IgD-negative memory B cell (primary cell): ENCODE measurements at regions not wholly inside any gene's neighbourhood (a gene's known extent, or its start where the extent isn't known, plus 50 kb on each side); places are given as distances from the start of the nearest gene placed in this dataset.
"Not testable (repeated sequence)": the region's sequence is repeated elsewhere in the genome, so short reads cannot be mapped to it uniquely, and the experiment has no call there.

ENCODE experiments used
- H3K27ac Mint-ChIP-seq, 3 donors: one replicate each; pipeline ENCODE4 v1.8.0; 2020 to 2022; ENCODE audit warnings: mild to moderate bottlenecking in 3 of 3, mixed read lengths in 3 of 3, moderate library complexity in 1 of 3
- H3K27me3 Mint-ChIP-seq: one replicate; pipeline ENCODE4 v1.8.0; 2021; ENCODE audit warnings: mixed read lengths
- H3K36me3 Mint-ChIP-seq: one replicate; pipeline ENCODE4 v1.8.0; 2020; ENCODE audit warnings: mild to moderate bottlenecking, mixed read lengths
- H3K4me1 Mint-ChIP-seq, 3 donors: one replicate each; pipeline ENCODE4 v1.8.0; 2020 to 2022; ENCODE audit warnings: mixed read lengths in 3 of 3, mild to moderate bottlenecking in 1 of 3
- H3K4me3 Mint-ChIP-seq, 4 donors: one replicate each; pipeline ENCODE4 v1.8.0; 2020 to 2022; ENCODE audit warnings: mild to moderate bottlenecking in 4 of 4, mixed read lengths in 4 of 4, moderate library complexity in 3 of 4
- H3K9me3 Mint-ChIP-seq, 3 donors: one replicate each; pipeline ENCODE4 v1.8.0; 2020 to 2021; ENCODE audit warnings: mixed read lengths in 3 of 3, mild to moderate bottlenecking in 1 of 3

- H3K27me3 Mint-ChIP-seq = peaks cover 1% of the 10 kb centered on the region
- no peaks in the 10 kb centered on the region for H3K4me1 Mint-ChIP-seq
- peaks cover 0 to 10% (median 3%) of the 10 kb centered on the region in 3 donors for H3K9me3 Mint-ChIP-seq
- peak overlapping the region in 1 of 3 donors; percentile 16 for H3K27ac Mint-ChIP-seq
- H3K4me3 Mint-ChIP-seq = no peak overlapping the region
- H3K36me3 Mint-ChIP-seq = no peaks in the 10 kb centered on the region
These were observed 789.6 kb upstream of the SLC8A1 start for GRCh38 chr2:41241325-41242000.

DNA sequence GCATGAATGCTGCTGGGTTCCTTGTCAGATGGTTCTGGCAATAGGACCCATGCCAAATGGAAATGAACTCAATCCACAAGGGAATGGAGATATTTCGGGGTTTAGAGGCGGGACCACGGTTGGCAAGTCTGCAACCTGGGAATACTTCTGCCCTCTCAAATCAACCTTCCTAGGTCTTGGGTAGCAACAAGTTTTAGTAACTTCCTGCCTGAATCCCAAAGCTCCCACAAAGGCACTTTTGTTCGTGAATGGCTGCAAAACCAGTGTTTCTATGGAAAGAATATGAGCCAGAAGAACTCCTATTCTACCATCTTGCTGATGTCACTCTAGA lies 790.1 kb upstream of the SLC8A1 start:
- H3K4me3 Mint-ChIP-seq = no peak overlapping the region
- no peaks in the 10 kb centered on the region for H3K36me3 Mint-ChIP-seq
- H3K4me1 Mint-ChIP-seq = no peaks in the 10 kb centered on the region
- peaks cover 0 to 10% (median 4%) of the 10 kb centered on the region in 3 donors for H3K9me3 Mint-ChIP-seq
- H3K27me3 Mint-ChIP-seq = peaks cover 1% of the 10 kb centered on the region
- no peak overlapping the region for H3K27ac Mint-ChIP-seq

GRCh38 chr2:41267929-41268659 lies 779.7 kb upstream of the PKDCC start:
- H3K4me1 Mint-ChIP-seq = no peaks in the 10 kb centered on the region
- peaks cover 0 to 11% (median 3%) of the 10 kb centered on the region in 3 donors for H3K9me3 Mint-ChIP-seq
- H3K4me3 Mint-ChIP-seq = no peak overlapping the region
- H3K27ac Mint-ChIP-seq = no peak overlapping the region
- H3K36me3 Mint-ChIP-seq = no peaks in the 10 kb centered on the region
- H3K27me3 Mint-ChIP-seq = no peaks in the 10 kb centered on the region

DNA sequence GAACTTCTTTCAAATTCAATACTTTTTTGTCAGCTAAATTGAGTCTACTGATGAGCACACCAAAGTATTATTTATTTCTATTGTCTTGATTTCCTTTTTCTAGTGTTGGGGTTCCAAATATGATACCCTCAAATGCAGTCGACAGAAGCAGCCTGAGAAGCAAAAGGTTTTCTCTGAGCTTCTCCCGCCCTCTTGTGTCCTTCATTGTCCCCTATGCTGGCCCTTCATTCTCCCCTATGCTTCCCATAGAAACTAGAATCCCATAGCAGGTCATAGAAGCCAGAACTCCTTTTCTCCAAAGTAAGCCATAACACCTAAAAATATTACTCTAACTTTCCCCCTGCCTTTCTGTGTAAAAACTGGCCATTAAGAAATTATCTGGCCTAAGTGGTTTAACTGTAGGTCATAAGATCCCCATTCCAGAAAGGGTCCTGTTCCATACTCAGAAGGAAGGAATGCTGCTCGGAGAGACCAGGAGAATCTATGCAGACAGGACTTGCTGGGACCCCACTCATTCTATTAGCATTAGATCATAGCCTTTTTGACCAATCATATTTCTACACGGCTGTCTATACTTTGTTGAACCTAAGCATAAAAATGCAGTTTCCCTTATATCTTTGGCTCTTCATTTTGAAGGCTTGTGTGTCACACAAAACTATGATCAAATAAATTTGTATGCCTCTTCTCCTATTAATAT lies 764.6 kb upstream of the PKDCC start:
- no peaks in the 10 kb centered on the region for H3K27me3 Mint-ChIP-seq
- H3K27ac Mint-ChIP-seq = no peak overlapping the region
- H3K4me3 Mint-ChIP-seq = no peak overlapping the region
- no peaks in the 10 kb centered on the region for H3K36me3 Mint-ChIP-seq
- peaks cover 0 to 4% (median 3%) of the 10 kb centered on the region in 3 donors for H3K9me3 Mint-ChIP-seq
- no peaks in the 10 kb centered on the region for H3K4me1 Mint-ChIP-seq

GRCh38 chr2:41293491-41293890 lies 754.3 kb upstream of the PKDCC start:
- Mint-ChIP-seq H3K27ac (no peak overlapping the region), H3K9me3 (peaks cover 0 to 6% (median 0%) of the 10 kb centered on the region in 3 donors), H3K4me3 (no peak overlapping the region), H3K4me1 (no peaks in the 10 kb centered on the region), H3K27me3 (no peaks in the 10 kb centered on the region), H3K36me3 (no peaks in the 10 kb centered on the region)

GRCh38 chr2:41294331-41294730 lies 753.5 kb upstream of the PKDCC start:
- H3K36me3 Mint-ChIP-seq = no peaks in the 10 kb centered on the region
- no peaks in the 10 kb centered on the region for H3K27me3 Mint-ChIP-seq
- H3K4me3 Mint-ChIP-seq = no peak overlapping the region
- H3K9me3 Mint-ChIP-seq = peaks cover 0 to 6% (median 0%) of the 10 kb centered on the region in 3 donors
- H3K27ac Mint-ChIP-seq = peak overlapping the region in 1 of 3 donors; percentile 14
- no peaks in the 10 kb centered on the region for H3K4me1 Mint-ChIP-seq

DNA sequence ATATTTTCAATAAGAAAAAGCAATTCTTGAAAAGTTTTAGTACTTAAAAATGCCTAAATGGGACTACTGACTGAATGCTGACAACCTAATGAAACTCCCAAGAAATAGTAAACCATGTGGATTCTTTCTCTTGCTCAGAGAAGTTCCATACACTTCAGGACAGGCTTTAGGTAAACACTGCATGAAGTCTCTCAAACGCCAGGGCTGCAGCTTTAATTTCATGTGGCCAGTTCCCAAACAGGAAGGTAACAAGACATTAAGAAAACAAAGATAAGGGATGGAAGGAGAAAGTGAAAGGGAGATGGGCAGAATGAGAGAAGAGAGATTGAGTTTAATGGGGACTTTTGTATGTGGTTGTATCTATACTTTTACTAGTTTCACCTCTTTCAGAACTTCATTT lies 734.7 kb upstream of the PKDCC start:
- peaks cover 0 to 2% (median 0%) of the 10 kb centered on the region in 3 donors for H3K9me3 Mint-ChIP-seq
- no peaks in the 10 kb centered on the region for H3K4me1 Mint-ChIP-seq
- no peaks in the 10 kb centered on the region for H3K27me3 Mint-ChIP-seq
- H3K4me3 Mint-ChIP-seq = no peak overlapping the region
- H3K36me3 Mint-ChIP-seq = no peaks in the 10 kb centered on the region
- no peak overlapping the region for H3K27ac Mint-ChIP-seq

- H3K4me1 Mint-ChIP-seq = no peaks in the 10 kb centered on the region
- H3K27ac Mint-ChIP-seq = no peak overlapping the region
- H3K27me3 Mint-ChIP-seq = no peaks in the 10 kb centered on the region
- no peaks in the 10 kb centered on the region for H3K36me3 Mint-ChIP-seq
- H3K9me3 Mint-ChIP-seq = peaks cover 0 to 2% (median 0%) of the 10 kb centered on the region in 3 donors
- no peak overlapping the region for H3K4me3 Mint-ChIP-seq
These were observed 733.2 kb upstream of the PKDCC start for GRCh38 chr2:41314511-41315070.

GRCh38 chr2:41319437-41319836 lies 728.4 kb upstream of the PKDCC start:
- H3K9me3 Mint-ChIP-seq = peaks cover 0 to 2% (median under 1%) of the 10 kb centered on the region in 3 donors
- no peaks in the 10 kb centered on the region for H3K27me3 Mint-ChIP-seq
- no peak overlapping the region for H3K4me3 Mint-ChIP-seq
- H3K4me1 Mint-ChIP-seq = no peaks in the 10 kb centered on the region
- no peak overlapping the region for H3K27ac Mint-ChIP-seq
- H3K36me3 Mint-ChIP-seq = no peaks in the 10 kb centered on the region

DNA sequence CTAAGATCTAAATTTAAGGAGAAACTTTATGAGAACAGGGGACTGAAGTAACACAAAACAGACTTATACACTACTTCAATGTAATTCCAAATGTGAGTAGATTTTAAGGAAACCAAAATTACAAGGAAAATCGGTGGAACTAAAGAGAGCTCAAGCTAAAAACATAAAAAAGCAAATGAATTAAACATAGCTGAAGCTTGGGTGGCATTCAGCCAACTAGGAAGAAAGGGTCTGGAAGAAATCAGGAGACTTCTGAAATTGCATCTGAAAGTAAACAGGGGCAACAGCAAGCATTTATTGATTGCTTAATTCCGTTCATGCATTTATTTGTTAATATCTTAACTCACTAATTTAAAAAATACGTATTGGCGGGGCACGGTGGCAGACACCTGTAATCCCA lies 727.3 kb upstream of the PKDCC start:
- no peaks in the 10 kb centered on the region for H3K4me1 Mint-ChIP-seq
- H3K9me3 Mint-ChIP-seq = peaks cover 1 to 5% (median 4%) of the 10 kb centered on the region in 3 donors
- H3K36me3 Mint-ChIP-seq = no peaks in the 10 kb centered on the region
- no peaks in the 10 kb centered on the region for H3K27me3 Mint-ChIP-seq
- H3K4me3 Mint-ChIP-seq = no peak overlapping the region
- H3K27ac Mint-ChIP-seq = no peak overlapping the region

- no peaks in the 10 kb centered on the region for H3K4me1 Mint-ChIP-seq
- H3K9me3 Mint-ChIP-seq = peaks cover 1 to 4% (median 3%) of the 10 kb centered on the region in 3 donors
- H3K4me3 Mint-ChIP-seq = no peak overlapping the region
- no peak overlapping the region for H3K27ac Mint-ChIP-seq
- no peaks in the 10 kb centered on the region for H3K27me3 Mint-ChIP-seq
- no peaks in the 10 kb centered on the region for H3K36me3 Mint-ChIP-seq
These were observed 726.5 kb upstream of the PKDCC start for GRCh38 chr2:41321351-41321750.

- H3K27ac Mint-ChIP-seq = no peak overlapping the region
- no peaks in the 10 kb centered on the region for H3K4me1 Mint-ChIP-seq
- H3K36me3 Mint-ChIP-seq = no peaks in the 10 kb centered on the region
- H3K9me3 Mint-ChIP-seq = peaks cover 3 to 4% (median 3%) of the 10 kb centered on the region in 3 donors
- no peak overlapping the region for H3K4me3 Mint-ChIP-seq
- H3K27me3 Mint-ChIP-seq = no peaks in the 10 kb centered on the region
These were observed 721.0 kb upstream of the PKDCC start for GRCh38 chr2:41326851-41327250.

DNA sequence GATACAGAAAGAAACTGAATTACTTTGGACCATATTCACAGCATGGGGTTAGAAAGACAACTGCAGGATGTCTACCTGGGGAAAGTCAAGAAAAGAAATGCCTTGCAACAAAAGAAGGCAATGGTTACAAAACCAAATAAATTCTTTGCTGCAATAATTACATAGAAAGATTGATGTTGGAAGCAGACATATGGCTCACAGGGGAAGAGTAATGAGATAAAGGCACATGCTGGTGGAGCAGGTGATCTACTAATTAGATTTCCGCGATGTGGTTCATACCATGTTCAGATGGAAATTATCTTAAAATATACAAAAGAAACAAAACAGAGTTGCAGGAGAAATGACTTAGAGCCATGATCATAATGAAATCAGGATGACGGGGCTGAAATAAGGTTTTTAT lies 718.8 kb upstream of the PKDCC start:
- Mint-ChIP-seq H3K27ac (no peak overlapping the region), H3K36me3 (no peaks in the 10 kb centered on the region), H3K27me3 (no peaks in the 10 kb centered on the region), H3K9me3 (peaks cover 3 to 9% (median 3%) of the 10 kb centered on the region in 3 donors), H3K4me1 (no peaks in the 10 kb centered on the region), H3K4me3 (no peak overlapping the region)

GRCh38 chr2:41334159-41334558 lies 713.7 kb upstream of the PKDCC start:
- Mint-ChIP-seq H3K27me3 (no peaks in the 10 kb centered on the region), H3K36me3 (no peaks in the 10 kb centered on the region), H3K27ac (no peak overlapping the region), H3K4me3 (no peak overlapping the region), H3K4me1 (no peaks in the 10 kb centered on the region), H3K9me3 (peaks cover 2 to 8% (median 2%) of the 10 kb centered on the region in 3 donors)

GRCh38 chr2:41335573-41335972 lies 712.2 kb upstream of the PKDCC start:
- H3K9me3 Mint-ChIP-seq, H3K4me1 Mint-ChIP-seq, H3K27me3 Mint-ChIP-seq, H3K27ac Mint-ChIP-seq, H3K4me3 Mint-ChIP-seq, H3K36me3 Mint-ChIP-seq: not testable (repeated sequence)
